ENCODE measurements at regions not wholly inside any gene's neighbourhood (a gene's known extent, or its start where the extent isn't known, plus 50 kb on each side); places are given as distances from the start of the nearest gene placed in this dataset.

DNA sequence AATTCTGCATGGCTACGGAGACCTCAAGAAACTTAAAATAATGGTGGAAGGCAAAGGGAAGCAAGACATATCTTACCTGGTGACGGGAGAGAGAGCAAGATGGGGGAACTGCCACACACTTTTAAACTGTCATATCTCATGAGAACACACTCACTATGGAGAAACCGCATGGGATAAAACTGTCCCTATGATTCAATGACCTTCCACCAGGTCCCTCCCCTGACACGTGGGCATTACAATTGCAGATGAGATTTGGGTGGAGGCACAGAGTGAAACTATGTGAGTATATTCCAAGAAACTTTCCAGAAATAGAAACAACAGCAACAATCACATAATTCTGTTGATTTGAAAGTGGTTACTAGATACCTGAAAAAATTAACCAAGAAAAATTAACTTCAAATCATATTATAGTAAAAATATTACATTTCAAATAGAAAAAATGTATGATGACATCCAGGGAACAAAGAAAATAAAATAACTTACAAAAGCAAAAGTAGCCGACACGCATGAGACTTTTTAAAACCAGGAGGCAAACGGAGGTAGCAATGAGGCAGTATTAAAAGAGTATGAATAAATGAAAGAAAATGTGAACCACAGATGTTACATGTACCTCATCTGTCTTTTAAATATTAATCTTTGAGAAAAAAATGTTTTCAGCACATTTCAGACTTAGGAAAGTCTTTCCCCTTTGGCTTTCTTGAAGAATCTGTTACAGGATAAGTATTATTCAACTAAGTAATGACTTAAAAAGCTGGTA lies 879.5 kb downstream of the TECRL start:
- TF ChIP-seq, protein P1, sequence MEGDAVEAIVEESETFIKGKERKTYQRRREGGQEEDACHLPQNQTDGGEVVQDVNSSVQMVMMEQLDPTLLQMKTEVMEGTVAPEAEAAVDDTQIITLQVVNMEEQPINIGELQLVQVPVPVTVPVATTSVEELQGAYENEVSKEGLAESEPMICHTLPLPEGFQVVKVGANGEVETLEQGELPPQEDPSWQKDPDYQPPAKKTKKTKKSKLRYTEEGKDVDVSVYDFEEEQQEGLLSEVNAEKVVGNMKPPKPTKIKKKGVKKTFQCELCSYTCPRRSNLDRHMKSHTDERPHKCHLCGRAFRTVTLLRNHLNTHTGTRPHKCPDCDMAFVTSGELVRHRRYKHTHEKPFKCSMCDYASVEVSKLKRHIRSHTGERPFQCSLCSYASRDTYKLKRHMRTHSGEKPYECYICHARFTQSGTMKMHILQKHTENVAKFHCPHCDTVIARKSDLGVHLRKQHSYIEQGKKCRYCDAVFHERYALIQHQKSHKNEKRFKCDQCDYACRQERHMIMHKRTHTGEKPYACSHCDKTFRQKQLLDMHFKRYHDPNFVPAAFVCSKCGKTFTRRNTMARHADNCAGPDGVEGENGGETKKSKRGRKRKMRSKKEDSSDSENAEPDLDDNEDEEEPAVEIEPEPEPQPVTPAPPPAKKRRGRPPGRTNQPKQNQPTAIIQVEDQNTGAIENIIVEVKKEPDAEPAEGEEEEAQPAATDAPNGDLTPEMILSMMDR (IDR thresholded peaks at IDR 0.05) = no peak
- no peak for TF ChIP-seq POLR2A (IDR thresholded peaks at IDR 0.05)

Measured in prostate gland (tissue), 2 donors.